Caki2 (cell line): ENCODE measurements at regions not wholly inside any gene's neighbourhood (a gene's known extent, or its start where the extent isn't known, plus 50 kb on each side); places are given as distances from the start of the nearest gene placed in this dataset.

Source experiments
- DNase-seq: peaks from one replicate; pipeline ENCODE4 v3.0.0-alpha.2; 2015; ENCODE audit warnings: low read depth
- in situ Hi-C: cut with HindIII; loops from 2 replicates; pipeline ENCODE4 v1.10.0; 2016; ENCODE audit warnings: low sequenced_read_pairs, low pct_unique_long_range_greater_than_20kb, mixed read lengths

- in situ Hi-C loops = no loop called here
- no peak for DNase-seq
Measured at GRCh38 chr14:98748966-98749365, 523.0 kb downstream of the BCL11B start.

- DNase-seq = no peak
- in situ Hi-C loops = no loop called here
Measured at GRCh38 chr14:98751110-98751509, 520.9 kb downstream of the BCL11B start.

- in situ Hi-C loops = no loop called here
- no peak for DNase-seq
Measured at GRCh38 chr14:98752660-98753059, 519.3 kb downstream of the BCL11B start.

- no peak for DNase-seq
Measured at GRCh38 chr14:98754343-98755020, 517.5 kb downstream of the BCL11B start.

GRCh38 chr14:98756749-98757148 is 515.2 kb downstream of the BCL11B start:
- DNase-seq = no peak
- in situ Hi-C loops = no loop called here

More at GRCh38 chr14:98754343-98755020, 517.5 kb downstream of the BCL11B start:
- in situ Hi-C loops = no loop called here

- in situ Hi-C loops = no loop called here
Measured at GRCh38 chr14:98758440-98758839, 513.6 kb downstream of the BCL11B start.

GRCh38 chr14:98761993-98762392 is 510.0 kb downstream of the BCL11B start:
- no peak for DNase-seq
- in situ Hi-C loops = no loop called here

More at GRCh38 chr14:98758440-98758839, 513.6 kb downstream of the BCL11B start:
- DNase-seq = no peak

GRCh38 chr14:98766818-98767217 is 505.2 kb downstream of the BCL11B start:
- DNase-seq = no peak
- in situ Hi-C loops = no loop called here

GRCh38 chr14:98769326-98769725 is 502.7 kb downstream of the BCL11B start:
- in situ Hi-C loops = no loop called here
- no peak for DNase-seq

- DNase-seq = no peak
- in situ Hi-C loops = no loop called here
Measured at GRCh38 chr14:98770151-98770550, 501.8 kb downstream of the BCL11B start.

GRCh38 chr14:98773814-98774213 is 498.2 kb downstream of the BCL11B start:
- in situ Hi-C loops = no loop called here
- DNase-seq = no peak

- in situ Hi-C loops = no loop called here
- no peak for DNase-seq
Measured at GRCh38 chr14:98775892-98776291, 496.1 kb downstream of the BCL11B start.

- in situ Hi-C loops = no loop called here
- no peak for DNase-seq
Measured at GRCh38 chr14:98782062-98782461, 489.9 kb downstream of the BCL11B start.

GRCh38 chr14:98785578-98785977 is 486.4 kb downstream of the BCL11B start:
- in situ Hi-C loops = no loop called here
- no peak for DNase-seq

- in situ Hi-C loops = no loop called here
- DNase-seq = no peak
Measured at GRCh38 chr14:98786456-98786855, 485.5 kb downstream of the BCL11B start.

- in situ Hi-C loops = no loop called here
- no peak for DNase-seq
Measured at GRCh38 chr14:98791661-98792060, 480.3 kb downstream of the BCL11B start.

- in situ Hi-C loops = no loop called here
- DNase-seq = no peak
Measured at GRCh38 chr14:98792171-98792570, 479.8 kb downstream of the BCL11B start.

GRCh38 chr14:98798099-98798498 is 473.9 kb downstream of the BCL11B start:
- in situ Hi-C loops = no loop called here
- no peak for DNase-seq

- in situ Hi-C loops = no loop called here
- DNase-seq = no peak
Measured at GRCh38 chr14:98799891-98800290, 472.1 kb downstream of the BCL11B start.

- in situ Hi-C loops = no loop called here
- no peak for DNase-seq
Measured at GRCh38 chr14:98802044-98802443, 470.0 kb downstream of the BCL11B start.
